HG03045 (cell line): ENCODE measurements at regions not wholly inside any gene's neighbourhood (a gene's known extent, or its start where the extent isn't known, plus 50 kb on each side); places are given as distances from the start of the nearest gene placed in this dataset.
"Not testable (repeated sequence)": the region's sequence is repeated elsewhere in the genome, so short reads cannot be mapped to it uniquely, and the experiment has no call there.

ENCODE experiments used
- ATAC-seq: cut with Tn5 transposase; IDR thresholded peaks from one replicate; pipeline ENCODE4 v1.9.1; 2021; ENCODE audit warnings: mild to moderate bottlenecking, moderate library complexity; ENCODE audit not compliant: unreplicated experiment

DNA sequence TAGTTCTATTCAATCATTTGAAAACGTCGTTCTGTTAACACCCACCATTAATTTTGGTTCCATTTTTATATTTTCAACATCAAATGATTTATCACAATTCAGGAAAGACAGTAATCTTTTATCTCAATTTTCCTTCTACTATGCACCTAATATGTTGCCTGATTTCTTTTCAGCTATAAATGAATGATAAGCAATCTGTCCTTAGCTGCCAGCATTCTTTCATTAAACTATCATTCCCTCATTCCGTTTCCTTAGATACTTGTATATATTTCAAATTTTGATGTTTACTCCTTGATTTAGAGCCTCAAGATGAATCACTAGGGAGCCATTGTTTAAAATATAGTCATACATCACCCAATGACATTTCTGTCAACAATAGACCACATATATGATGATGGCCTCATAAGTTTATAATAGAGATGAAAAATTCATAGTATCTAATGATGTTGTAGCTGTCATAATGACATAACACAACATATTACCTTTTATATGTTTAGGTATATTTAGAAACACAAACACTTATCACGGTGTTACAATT, 661.7 kb downstream of the IPMK start:
- no peak for ATAC-seq

- no peak for ATAC-seq
Measured at GRCh38 chr10:57599440-57599839, 668.3 kb downstream of the IPMK start.

DNA sequence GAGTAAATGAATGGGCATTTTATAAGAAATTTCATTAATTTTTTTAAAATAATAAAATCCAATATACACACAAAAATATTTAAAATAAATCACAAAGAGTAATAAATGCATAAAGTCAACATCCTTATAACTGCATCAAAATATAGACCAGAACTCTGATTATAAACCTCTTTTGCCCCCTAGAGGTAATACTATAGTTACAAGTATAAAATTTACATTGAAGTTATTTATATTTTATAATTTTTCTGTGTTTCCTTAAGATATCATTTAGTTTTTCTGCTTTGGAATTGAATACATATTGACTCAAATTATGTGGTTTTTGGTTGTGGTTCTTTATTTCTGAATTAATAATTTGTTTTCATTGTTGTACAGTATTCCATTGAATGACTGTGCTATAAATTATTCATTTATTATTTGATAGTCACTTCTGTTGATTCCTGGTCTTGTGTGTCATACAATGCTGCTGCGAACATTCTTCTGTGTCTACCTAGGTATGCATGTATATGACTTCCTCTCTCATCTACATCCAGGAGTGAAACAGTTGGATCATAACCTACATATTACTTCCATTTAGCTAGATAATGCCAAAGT, 673.6 kb downstream of the IPMK start:
- no peak for ATAC-seq

GRCh38 chr10:57579926-57580325, 687.8 kb downstream of the IPMK start:
- ATAC-seq: no peak

DNA sequence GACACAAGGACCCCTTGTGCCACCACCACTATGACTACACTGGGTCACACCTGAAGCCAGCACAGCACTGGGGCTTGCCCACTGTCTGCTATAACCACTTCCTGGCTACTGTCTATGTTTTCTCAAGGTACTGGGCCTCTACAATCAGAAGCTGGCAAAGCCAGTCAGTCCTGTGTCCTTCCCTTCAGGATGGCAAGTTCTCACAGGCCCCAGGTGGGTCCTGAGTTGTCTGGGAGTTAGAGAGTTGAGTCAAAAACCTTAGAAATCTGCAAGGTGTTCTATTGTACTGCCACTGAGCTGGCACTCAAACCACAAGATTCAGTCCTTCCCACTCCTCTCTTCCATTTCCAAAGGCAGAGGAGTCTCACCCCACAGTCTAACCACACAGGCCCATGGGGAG, 705.5 kb downstream of the IPMK start:
- ATAC-seq: no peak

DNA sequence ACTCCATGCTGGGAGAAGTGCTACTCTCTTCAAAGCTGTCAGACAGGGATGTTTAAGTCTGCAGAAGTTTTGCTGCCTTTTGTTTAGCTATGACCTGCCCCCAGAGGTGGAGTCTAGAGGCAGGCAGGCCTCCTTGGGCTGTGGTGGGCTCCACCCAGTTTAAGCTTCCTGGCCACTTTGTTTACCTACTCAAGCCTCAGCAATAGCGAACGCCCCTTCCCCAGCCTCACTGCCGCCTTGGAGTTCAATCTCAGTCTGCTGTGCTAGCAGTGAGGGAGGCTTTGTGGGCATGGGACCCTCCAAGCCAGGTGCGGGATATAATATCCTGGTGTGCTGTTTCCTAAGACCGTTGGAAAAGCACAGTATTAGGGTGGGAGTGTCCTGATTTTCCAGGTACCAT, 715.9 kb downstream of the IPMK start:
- not testable (repeated sequence) for ATAC-seq

GRCh38 chr10:57535306-57535705, 732.4 kb downstream of the IPMK start:
- no peak for ATAC-seq

GRCh38 chr10:57513637-57514036, 754.1 kb downstream of the IPMK start:
- ATAC-seq: no peak

GRCh38 chr10:57507788-57508187, 759.9 kb downstream of the IPMK start:
- ATAC-seq: no peak

DNA sequence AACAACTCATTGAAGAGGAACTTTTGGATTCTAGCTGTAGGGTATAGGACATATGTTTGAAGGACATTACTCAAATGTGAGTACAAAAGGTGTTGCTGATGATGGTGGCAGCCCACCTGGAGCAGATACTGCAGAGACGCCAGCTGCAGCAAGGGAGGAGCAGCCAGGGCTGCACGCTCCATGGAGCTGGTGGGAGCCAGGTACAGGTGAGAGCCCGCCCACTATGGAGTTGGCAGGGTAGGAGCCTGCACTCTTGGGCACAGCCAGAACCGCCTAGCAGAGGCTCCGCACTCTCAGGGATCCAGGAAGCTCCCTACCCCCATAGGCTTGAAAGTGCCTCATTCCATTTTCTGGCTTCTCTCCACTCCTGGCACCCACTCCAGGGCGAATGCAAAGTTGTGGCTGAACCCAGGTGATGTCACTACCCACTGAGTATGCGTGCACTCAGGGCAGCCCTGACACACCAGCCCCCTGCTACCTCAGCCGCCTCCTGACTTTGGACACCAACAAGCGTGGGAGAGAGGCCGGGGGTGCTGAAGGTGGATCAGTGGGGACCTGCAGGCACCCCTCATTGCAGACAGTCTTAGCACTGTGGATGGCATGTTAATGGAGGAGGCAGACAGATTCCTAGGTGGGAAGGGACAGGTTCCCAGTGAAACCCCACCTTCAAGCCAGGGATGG, 761.1 kb downstream of the IPMK start:
- no peak for ATAC-seq

- no peak for ATAC-seq
Measured at GRCh38 chr10:57494486-57494885, 773.2 kb downstream of the IPMK start.

DNA sequence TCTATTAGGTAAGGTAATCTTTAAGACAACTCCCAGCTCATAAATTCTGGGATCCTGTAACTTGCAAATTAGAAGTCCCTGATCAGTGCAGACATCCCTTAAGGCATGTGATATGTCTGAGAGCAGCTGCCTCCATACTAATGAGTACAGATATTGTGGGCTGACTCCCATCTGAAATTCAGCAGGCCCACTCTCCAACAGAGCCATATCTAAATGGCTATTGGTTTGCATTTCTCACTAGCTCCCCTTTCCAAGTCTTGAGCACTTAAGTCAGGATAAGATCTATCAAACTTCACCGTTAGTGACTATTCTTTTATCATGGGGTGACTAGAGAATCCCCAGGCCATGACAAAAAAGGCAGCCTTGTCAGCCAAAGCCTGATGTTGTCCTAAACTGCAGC, 785.4 kb downstream of the IPMK start:
- no peak for ATAC-seq

GRCh38 chr10:57472823-57473619, 794.7 kb downstream of the IPMK start:
- ATAC-seq: no peak

DNA sequence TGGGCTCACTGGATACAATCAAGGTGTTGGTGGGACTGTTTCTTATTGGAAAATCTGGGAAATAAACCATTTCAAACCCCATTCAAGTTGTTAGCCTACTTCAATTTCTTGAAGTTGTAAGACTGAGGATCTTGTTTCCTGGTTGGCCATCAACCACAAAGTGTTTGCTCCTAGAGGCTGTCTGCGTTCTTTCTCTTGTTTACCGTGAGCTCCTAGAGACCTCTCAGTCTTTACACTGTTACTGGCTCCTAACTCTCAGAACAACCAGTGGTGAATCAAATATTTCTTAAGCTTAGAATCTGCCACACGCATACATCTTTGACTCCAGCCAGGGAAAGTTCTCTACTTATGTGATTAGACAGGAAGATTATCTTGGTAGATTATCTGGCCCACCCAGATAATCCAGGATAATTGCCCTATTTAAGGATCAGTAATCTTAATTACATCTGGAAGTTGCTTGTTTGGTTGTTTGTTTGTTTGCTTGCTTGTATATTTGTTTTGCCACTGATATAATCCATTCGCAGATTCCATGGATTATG, 798.7 kb downstream of the IPMK start:
- ATAC-seq: no peak

DNA sequence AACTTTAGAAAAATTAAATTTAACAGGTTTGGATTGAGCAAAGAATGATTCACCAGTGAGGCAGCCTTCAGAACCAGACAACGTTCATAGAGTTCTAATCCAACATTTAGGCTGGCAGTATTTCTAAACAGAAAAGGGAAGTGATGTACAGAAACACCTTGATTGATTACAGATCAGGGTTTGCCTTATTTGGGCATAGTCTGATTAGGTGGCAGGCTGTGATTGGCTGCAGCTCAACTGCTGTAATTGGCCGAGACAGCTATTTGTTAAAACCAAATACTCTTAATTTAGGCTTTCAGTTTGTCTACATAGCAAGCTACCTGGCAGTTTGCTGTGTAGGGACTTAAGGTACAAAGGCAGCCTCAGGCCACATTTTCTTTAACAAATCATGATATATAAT, 802.5 kb downstream of the IPMK start:
- ATAC-seq: no peak

DNA sequence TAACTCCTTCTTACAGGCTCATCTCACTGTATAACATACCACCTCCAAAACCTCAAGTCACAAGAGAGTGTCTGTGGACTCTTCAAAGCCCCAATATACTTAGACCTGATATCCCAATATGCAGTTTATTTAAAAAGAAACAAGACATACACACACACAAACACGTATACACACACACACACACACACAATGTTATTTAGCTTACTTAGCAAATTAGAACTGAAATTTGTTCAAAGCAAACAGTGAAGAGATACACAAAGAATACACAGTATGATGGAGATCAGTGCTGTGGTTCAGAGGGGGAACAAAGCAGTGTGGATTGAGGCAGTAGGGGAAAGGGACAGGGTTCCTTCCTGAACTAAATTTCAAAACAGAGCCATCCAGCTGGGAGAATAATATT, 807.2 kb downstream of the IPMK start:
- ATAC-seq: no peak

GRCh38 chr10:57457972-57458512, 809.7 kb downstream of the IPMK start:
- ATAC-seq: no peak

DNA sequence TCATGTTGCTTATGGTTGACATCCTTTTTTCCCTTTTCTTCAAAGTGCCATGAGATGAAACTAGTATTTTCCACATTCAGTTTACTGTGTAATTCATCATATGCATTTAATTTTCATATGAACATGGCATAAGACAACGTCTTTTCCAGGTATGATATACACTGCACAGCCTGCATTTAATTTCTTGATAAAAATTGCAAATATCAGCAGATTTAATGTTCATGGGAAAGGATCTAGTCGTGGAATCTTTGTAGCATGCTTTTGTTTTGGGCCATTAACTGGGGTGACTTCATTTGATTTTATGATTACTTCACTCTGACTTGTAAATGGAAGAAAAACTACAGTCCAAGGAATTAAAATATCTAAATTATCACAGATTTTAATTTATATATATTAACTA, 837.3 kb downstream of the IPMK start:
- no peak for ATAC-seq

GRCh38 chr10:57420881-57421280, 846.8 kb downstream of the IPMK start:
- no peak for ATAC-seq

GRCh38 chr10:57418476-57418875, 849.2 kb downstream of the IPMK start:
- no peak for ATAC-seq

GRCh38 chr10:57395923-57396322, 871.8 kb downstream of the IPMK start:
- no peak for ATAC-seq
